ENCODE measurements at regions not wholly inside any gene's neighbourhood (a gene's known extent, or its start where the extent isn't known, plus 50 kb on each side); places are given as distances from the start of the nearest gene placed in this dataset.

DNA sequence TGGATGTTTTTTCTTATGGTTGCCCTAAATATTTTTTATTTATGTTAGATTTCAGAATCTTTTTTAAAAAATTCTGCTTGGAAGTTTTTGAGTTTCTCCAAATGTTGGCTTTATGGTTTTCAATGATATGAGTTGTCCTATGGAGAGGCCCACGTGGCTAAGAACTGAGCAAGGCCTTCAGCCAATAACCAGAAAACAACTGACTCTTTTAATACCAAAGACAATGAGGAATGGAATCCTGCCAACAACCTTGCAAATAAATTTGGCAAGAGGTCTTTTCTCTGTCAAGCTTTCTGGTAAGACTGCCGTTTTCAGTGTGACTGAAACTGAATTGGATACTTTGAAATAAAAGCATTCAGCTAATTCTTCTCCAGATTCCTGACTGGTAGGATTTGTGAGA, 1740.1 kb upstream of the WWC1 start:
- no peak overlapping the region for H3K27ac ChIP-seq
- intact Hi-C loops (cut with DNase I; ENCODE audit: low total_unique reads), result no loop called here
- DNase-seq, result no peak
- no peaks in the 10 kb centered on the region for H3K36me3 ChIP-seq
- TF ChIP-seq POLR2A (IDR thresholded peaks at IDR 0.05), result no peak
- no peak for TF ChIP-seq CTCF (IDR thresholded peaks at IDR 0.05 in 8 of 11, conservative IDR thresholded peaks at IDR 0.05 in 3 of 11)
- TF ChIP-seq POLR2AphosphoS5 (IDR thresholded peaks at IDR 0.05), result no peak
- H3K4me1 ChIP-seq, result no peaks in the 10 kb centered on the region
- 11 to 32% (median 29%) methylated on average over 2 of the region's 2 CpGs for WGBS, 5 donors
- H3K27me3 ChIP-seq (replicated peaks in 1 of 7), result no peaks in the 10 kb centered on the region
- no peak overlapping the region for H3K4me3 ChIP-seq
- peaks cover 0 to 13% (median under 1%) of the 10 kb centered on the region in 8 donors for H3K9me3 ChIP-seq

- Histone ChIP-seq H3K27ac (no peak overlapping the region), H3K4me1 (no peaks in the 10 kb centered on the region), H3K9me3 (peaks cover 0 to 20% (median 3%) of the 10 kb centered on the region in 8 donors), H3K27me3 (replicated peaks in 1 of 7) (no peaks in the 10 kb centered on the region), H3K36me3 (no peaks in the 10 kb centered on the region), H3K4me3 (no peak overlapping the region)
- intact Hi-C loops (cut with DNase I; ENCODE audit: low total_unique reads), result no loop called here
- TF ChIP-seq POLR2AphosphoS5 (IDR thresholded peaks at IDR 0.05) (no peak), CTCF (IDR thresholded peaks at IDR 0.05 in 8 of 11, conservative IDR thresholded peaks at IDR 0.05 in 3 of 11) (no peak), POLR2A (IDR thresholded peaks at IDR 0.05) (no peak)
- no peak for DNase-seq
- WGBS, 5 donors, result 78 to 87% (median 83%) methylated on average over 7 of the region's 7 CpGs
Measured at GRCh38 chr5:166553778-166554177, 1737.7 kb upstream of the WWC1 start.

DNA sequence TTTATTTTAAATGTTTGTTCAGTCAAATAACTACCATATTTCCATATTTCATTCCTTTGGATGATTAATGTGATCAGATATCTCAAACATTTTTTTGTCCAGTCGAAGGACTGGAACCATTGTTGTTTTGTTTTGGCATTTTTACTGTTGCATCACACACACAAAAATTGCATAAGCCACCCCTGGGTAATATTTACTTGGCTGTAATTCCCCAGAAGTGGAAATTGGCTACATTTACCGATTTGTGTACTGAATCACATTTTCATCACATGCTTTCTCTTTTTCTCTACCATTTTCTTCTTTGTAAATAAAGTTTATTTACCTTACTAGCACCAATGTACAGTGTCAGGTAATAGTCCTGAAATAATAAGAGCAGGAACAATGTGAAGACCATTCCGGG, 1729.7 kb upstream of the WWC1 start:
- 67 to 81% (median 73%) methylated on average over 3 of the region's 3 CpGs for WGBS, 5 donors
- peaks cover 0 to 23% (median 15%) of the 10 kb centered on the region in 8 donors for H3K9me3 ChIP-seq
- intact Hi-C loops (cut with DNase I; ENCODE audit: low total_unique reads), result no loop called here
- no peaks in the 10 kb centered on the region for H3K36me3 ChIP-seq
- no peaks in the 10 kb centered on the region for H3K4me1 ChIP-seq
- no peak for TF ChIP-seq POLR2A (IDR thresholded peaks at IDR 0.05)
- TF ChIP-seq CTCF (IDR thresholded peaks at IDR 0.05 in 8 of 11, conservative IDR thresholded peaks at IDR 0.05 in 3 of 11), result no peak
- TF ChIP-seq POLR2AphosphoS5 (IDR thresholded peaks at IDR 0.05), result no peak
- no peak overlapping the region for H3K27ac ChIP-seq
- no peak for DNase-seq
- no peaks in the 10 kb centered on the region for H3K27me3 ChIP-seq (replicated peaks in 1 of 7)
- no peak overlapping the region for H3K4me3 ChIP-seq

DNA sequence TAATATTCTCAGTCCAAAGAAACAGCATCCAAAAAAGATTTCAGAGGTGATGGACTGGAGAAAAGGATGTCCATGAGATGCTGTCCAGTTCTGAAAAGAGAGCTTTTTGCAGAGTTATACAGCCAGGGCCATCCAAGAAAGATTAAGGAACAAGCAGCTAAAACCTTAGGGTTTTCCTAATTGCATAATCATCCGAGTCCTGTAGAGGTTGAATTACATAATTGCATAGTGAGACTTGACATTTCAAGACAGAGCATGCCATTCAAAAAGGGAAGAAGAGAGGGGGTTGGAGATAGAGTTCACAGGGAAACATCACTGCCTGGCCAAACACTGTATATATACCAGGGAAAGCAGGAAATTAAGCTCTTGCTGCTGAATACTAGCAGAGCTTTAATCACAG, 1729.2 kb upstream of the WWC1 start:
- whole genome bisulfite sequencing, 5 donors, result 3 to 22% (median 13%) methylated on average over 1 of the region's 1 CpG
- Histone ChIP-seq H3K27me3 (replicated peaks in 1 of 7) (no peaks in the 10 kb centered on the region), H3K36me3 (no peaks in the 10 kb centered on the region), H3K9me3 (peaks cover 0 to 23% (median 15%) of the 10 kb centered on the region in 8 donors), H3K4me3 (no peak overlapping the region), H3K27ac (no peak overlapping the region), H3K4me1 (no peaks in the 10 kb centered on the region)
- DNase-seq, result no peak
- no peak for TF ChIP-seq POLR2A (IDR thresholded peaks at IDR 0.05)
- TF ChIP-seq POLR2AphosphoS5 (IDR thresholded peaks at IDR 0.05), result no peak
- intact Hi-C loops (cut with DNase I; ENCODE audit: low total_unique reads), result no loop called here

GRCh38 chr5:166566725-166567124, 1724.7 kb upstream of the WWC1 start:
- H3K27ac ChIP-seq, result no peak overlapping the region
- intact Hi-C loops (cut with DNase I; ENCODE audit: low total_unique reads), result no loop called here
- peaks cover 0 to 7% (median 0%) of the 10 kb centered on the region in 8 donors for H3K9me3 ChIP-seq
- no peaks in the 10 kb centered on the region for H3K4me1 ChIP-seq
- H3K4me3 ChIP-seq, result no peak overlapping the region
- H3K36me3 ChIP-seq, result no peaks in the 10 kb centered on the region
- WGBS, 5 donors, result 46 to 71% (median 63%) methylated on average over 1 of the region's 1 CpG
- H3K27me3 ChIP-seq (replicated peaks in 1 of 7), result no peaks in the 10 kb centered on the region
- DNase-seq, result no peak
- no peak for TF ChIP-seq POLR2A (IDR thresholded peaks at IDR 0.05)
- TF ChIP-seq CTCF (IDR thresholded peaks at IDR 0.05 in 8 of 11, conservative IDR thresholded peaks at IDR 0.05 in 3 of 11), result no peak
- no peak for TF ChIP-seq POLR2AphosphoS5 (IDR thresholded peaks at IDR 0.05)
